HEK293 (cell line): ENCODE measurements at regions not wholly inside any gene's neighbourhood (a gene's known extent, or its start where the extent isn't known, plus 50 kb on each side); places are given as distances from the start of the nearest gene placed in this dataset.

ENCODE experiments used
- CTCF ChIA-PET: fragments of 350-600 bp; formaldehyde crosslinking; extraction: SDS; loops from one replicate; lab custom pipeline; 2021; ENCODE audit warnings: antibody characterized with exemption; lab: Yijun Ruan, JAX
- POLR2A ChIA-PET: fragments of 300-600 bp; formaldehyde crosslinking; extraction: SDS; loops from one replicate; lab custom pipeline; 2020; ENCODE audit warnings: antibody characterized with exemption, inconsistent platforms; lab: Yijun Ruan, JAX
- H3K27ac ChIP-seq: fragments of 200-500 bp; sonication (Bioruptor generic); 2 replicates; pipeline ENCODE4 v1.5.1; 2014; ENCODE audit warnings: low read depth, low read length, control low read depth, inconsistent platforms; ENCODE audit errors: extremely low read depth
- H3K36me3 ChIP-seq, 2 experiments: fragments of 200-500 bp in 1 of 2; sonication (Bioruptor generic) in 1 of 2; 1 replicate in 1 of 2; 2 replicates in 1 of 2; pipeline ENCODE4 v1.5.1; 2014 to 2017; ENCODE audit warnings: inconsistent platforms in 2 of 2, low read length in 2 of 2; ENCODE audit not compliant: control insufficient read depth in 2 of 2, insufficient read depth in 1 of 2
- H3K4me1 ChIP-seq: fragments of 200-500 bp; sonication (Bioruptor generic); 2 replicates; pipeline ENCODE4 v1.5.1; 2014; ENCODE audit warnings: mild to moderate bottlenecking, low read length, inconsistent platforms; ENCODE audit not compliant: control insufficient read depth, insufficient read depth
- H3K4me3 ChIP-seq: 2 replicates; pipeline ENCODE4 v1.5.1; 2011; ENCODE audit warnings: low read depth, mild to moderate bottlenecking, control low read depth, low read length, moderate library complexity
- H3K9me3 ChIP-seq: fragments of 200-500 bp; sonication (Bioruptor generic); 2 replicates; pipeline ENCODE4 v1.5.1; 2014; ENCODE audit warnings: low read depth, low read length, inconsistent platforms; ENCODE audit not compliant: control insufficient read depth, insufficient read depth
- HOXA7 ChIP-seq: sonication (generic); formaldehyde crosslinking; IDR thresholded peaks from 2 replicates; pipeline ENCODE4 v1.8.1; 2022; ENCODE audit warnings: missing genetic modification reagents, borderline replicate concordance
- HOXD13 ChIP-seq: sonication (generic); formaldehyde crosslinking; IDR thresholded peaks from 2 replicates; pipeline ENCODE4 v1.8.0; 2022; ENCODE audit warnings: missing genetic modification reagents, borderline replicate concordance
- MZF1 ChIP-seq: fragments of 450-650 bp; formaldehyde crosslinking; IDR thresholded peaks from 2 replicates; pipeline ENCODE4 v1.5.1; 2017; ENCODE audit warnings: missing biosample characterization, missing genetic modification characterization, borderline replicate concordance
- OSR2 ChIP-seq: fragments of 450-650 bp; formaldehyde crosslinking; IDR thresholded peaks from 2 replicates; pipeline ENCODE4 v1.5.1; 2016; ENCODE audit warnings: missing biosample characterization, missing genetic modification characterization
- SP7 ChIP-seq: fragments of 450-650 bp; formaldehyde crosslinking; IDR thresholded peaks from 2 replicates; pipeline ENCODE4 v1.5.1; 2016; ENCODE audit warnings: missing biosample characterization, missing genetic modification characterization
- WT1 ChIP-seq: fragments of 450-650 bp; formaldehyde crosslinking; IDR thresholded peaks from 2 replicates; pipeline ENCODE4 v1.5.1; 2016; ENCODE audit warnings: missing biosample characterization, missing genetic modification characterization
- ZFP41 ChIP-seq: fragments of 450-650 bp; formaldehyde crosslinking; IDR thresholded peaks from 2 replicates; pipeline ENCODE4 v1.5.1; 2016; ENCODE audit warnings: missing biosample characterization, missing genetic modification characterization, borderline replicate concordance
- ZNF132 ChIP-seq: fragments of 450-650 bp; formaldehyde crosslinking; IDR thresholded peaks from 2 replicates; pipeline ENCODE4 v1.5.1; 2017; ENCODE audit warnings: missing biosample characterization, missing genetic modification characterization, borderline replicate concordance
- ZNF223 ChIP-seq: fragments of 450-650 bp; formaldehyde crosslinking; IDR thresholded peaks from 2 replicates; pipeline ENCODE4 v1.5.1; 2016; ENCODE audit warnings: missing biosample characterization, missing genetic modification characterization
- ZNF350 ChIP-seq: fragments of 450-650 bp; formaldehyde crosslinking; IDR thresholded peaks from 2 replicates; pipeline ENCODE4 v1.5.0; 2017; ENCODE audit warnings: missing biosample characterization, mild to moderate bottlenecking, missing genetic modification characterization
- ZNF354C ChIP-seq: fragments of 450-650 bp; formaldehyde crosslinking; IDR thresholded peaks from 2 replicates; pipeline ENCODE4 v1.5.1; 2016; ENCODE audit warnings: missing biosample characterization, missing genetic modification characterization, low read depth, borderline replicate concordance
- ZNF501 ChIP-seq: fragments of 450-650 bp; formaldehyde crosslinking; IDR thresholded peaks from 2 replicates; pipeline ENCODE4 v1.5.1; 2016; ENCODE audit warnings: missing biosample characterization, missing genetic modification characterization
- ZNF510 ChIP-seq: fragments of 450-650 bp; formaldehyde crosslinking; IDR thresholded peaks from 2 replicates; pipeline ENCODE4 v1.5.1; 2018; ENCODE audit warnings: mild to moderate bottlenecking, missing genetic modification characterization, missing biosample characterization; ENCODE audit not compliant: insufficient replicate concordance
- ZNF521 ChIP-seq: fragments of 450-650 bp; formaldehyde crosslinking; IDR thresholded peaks from 2 replicates; pipeline ENCODE4 v1.5.1; 2017; ENCODE audit warnings: missing biosample characterization, mild to moderate bottlenecking, missing genetic modification characterization
- ZNF544 ChIP-seq: fragments of 450-650 bp; formaldehyde crosslinking; IDR thresholded peaks from 2 replicates; pipeline ENCODE4 v1.5.0; 2017; ENCODE audit warnings: missing biosample characterization, missing genetic modification characterization
- ZNF548 ChIP-seq: fragments of 450-650 bp; formaldehyde crosslinking; IDR thresholded peaks from 2 replicates; pipeline ENCODE4 v1.5.1; 2016; ENCODE audit warnings: missing biosample characterization, missing genetic modification characterization
- ZNF549 ChIP-seq: fragments of 450-650 bp; IDR thresholded peaks from 2 replicates; pipeline ENCODE4 v1.5.1; 2018; ENCODE audit warnings: missing biosample characterization, missing genetic modification characterization, mild to moderate bottlenecking, inconsistent platforms, moderate library complexity
- ZNF555 ChIP-seq: fragments of 450-650 bp; formaldehyde crosslinking; conservative IDR thresholded peaks from 2 replicates; pipeline ENCODE4 v1.5.1; 2017; ENCODE audit warnings: missing biosample characterization, mild to moderate bottlenecking, missing genetic modification characterization, inconsistent platforms
- ZNF621 ChIP-seq: fragments of 450-650 bp; formaldehyde crosslinking; IDR thresholded peaks from 2 replicates; pipeline ENCODE4 v1.5.1; 2017; ENCODE audit warnings: missing biosample characterization, missing genetic modification characterization
- ZNF624 ChIP-seq: fragments of 450-650 bp; formaldehyde crosslinking; IDR thresholded peaks from 2 replicates; pipeline ENCODE4 v1.5.1; 2017; ENCODE audit warnings: missing biosample characterization, missing genetic modification characterization
- ZNF658 ChIP-seq: fragments of 450-650 bp; formaldehyde crosslinking; IDR thresholded peaks from 2 replicates; pipeline ENCODE4; 2016; ENCODE audit warnings: missing biosample characterization, missing genetic modification characterization
- ZNF776 ChIP-seq: fragments of 450-650 bp; formaldehyde crosslinking; IDR thresholded peaks from 2 replicates; pipeline ENCODE4 v1.5.0; 2017; ENCODE audit warnings: missing biosample characterization, missing genetic modification characterization, borderline replicate concordance
- ZNF830 ChIP-seq: fragments of 450-650 bp; IDR thresholded peaks from 2 replicates; pipeline ENCODE4 v1.5.0; 2018; ENCODE audit warnings: missing biosample characterization, missing genetic modification characterization, low read depth, mild to moderate bottlenecking, moderate library complexity
- TF ChIP-seq, protein P1 (sequence below): fragments of 450-650 bp; formaldehyde crosslinking; IDR thresholded peaks from 2 replicates; pipeline ENCODE4 v1.5.1; 2017; ENCODE audit warnings: missing biosample characterization, mild to moderate bottlenecking, missing genetic modification characterization, moderate library complexity
- TF ChIP-seq, protein P2 (sequence below): fragments of 450-650 bp; formaldehyde crosslinking; IDR thresholded peaks from 2 replicates; pipeline ENCODE4 v1.5.1; 2016; ENCODE audit warnings: missing biosample characterization, missing genetic modification characterization
- TF ChIP-seq, protein P3 (sequence below): fragments of 450-650 bp; formaldehyde crosslinking; IDR thresholded peaks from 2 replicates; pipeline ENCODE4 v1.5.1; 2016; ENCODE audit warnings: missing biosample characterization, missing genetic modification characterization
- TF ChIP-seq, protein P4 (sequence below): fragments of 450-650 bp; formaldehyde crosslinking; IDR thresholded peaks from 2 replicates; pipeline ENCODE4 v1.5.0; 2017; ENCODE audit warnings: missing biosample characterization, missing genetic modification characterization, borderline replicate concordance
- TF ChIP-seq, protein P5 (sequence below): fragments of 450-650 bp; formaldehyde crosslinking; IDR thresholded peaks from 2 replicates; pipeline ENCODE4 v1.5.1; 2017; ENCODE audit warnings: missing biosample characterization, missing genetic modification characterization

DNA sequence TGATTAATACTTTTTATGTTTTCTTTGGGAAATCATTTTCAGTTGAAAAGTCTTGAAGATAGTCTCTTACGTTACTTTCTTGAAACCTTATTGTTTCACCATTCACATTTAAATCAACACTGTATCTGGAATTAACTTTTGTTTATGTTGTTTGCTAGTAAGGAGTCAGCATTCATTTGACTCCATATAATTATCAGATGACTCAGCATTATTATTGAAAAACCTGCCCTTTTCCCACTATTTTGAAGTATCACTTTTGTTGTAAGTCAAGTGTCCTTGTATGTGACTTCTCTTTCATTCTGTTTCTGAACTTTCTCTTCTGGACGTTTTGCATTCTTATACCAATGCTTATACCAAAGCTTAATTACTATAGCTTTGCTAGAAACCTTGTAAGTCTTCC lies 186.1 kb upstream of the KLF12 start:
- CTCF ChIA-PET = no interaction called here

DNA sequence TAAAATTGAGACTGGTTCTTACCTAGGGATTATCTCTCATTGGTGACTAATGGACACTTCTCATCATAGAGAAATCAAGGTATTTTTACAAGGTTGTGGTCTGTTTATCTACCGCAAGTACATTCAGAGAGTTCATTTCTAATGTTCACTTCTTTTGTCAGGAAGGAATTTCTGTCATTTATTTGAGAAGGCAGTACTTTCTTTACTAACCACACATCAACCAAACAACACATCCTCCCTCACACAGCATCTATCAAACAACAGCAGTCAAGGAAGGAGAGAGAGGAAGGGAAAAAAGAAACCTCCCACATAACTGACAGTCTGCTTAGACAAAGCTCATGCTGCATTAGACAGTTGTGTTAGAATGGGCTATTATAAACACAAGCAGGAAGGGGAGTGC lies 182.3 kb upstream of the KLF12 start:
- no peak overlapping the region for H3K4me3 ChIP-seq
- H3K27ac ChIP-seq = no peak overlapping the region
- ChIA-PET POLR2A (interaction anchor here (1.1 kb wide), 1 partner anchor 9 kb away, joined by 8 read pairs; no protein-coding TSS in a partner anchor), CTCF (interaction anchor here (0.6 to 2.0 kb wide), 5 partner anchors 8 to 1428 kb away, joined by 3 to 5 read pairs (median 3); no protein-coding TSS in a partner anchor)
- no peaks in the 10 kb centered on the region for H3K9me3 ChIP-seq
- H3K36me3 ChIP-seq = no peaks in the 10 kb centered on the region
- no peaks in the 10 kb centered on the region for H3K4me1 ChIP-seq
- TF ChIP-seq ZNF510 (no peak), ZNF624 (tag by site-specific recombination) (no peak), WT1 (tag by site-specific recombination) (peak; percentile 52; the same call in 1 of the 2 replicates), ZNF549 (no peak), ZNF555 (tag by site-specific recombination) (no peak), HOXA7 (CRISPR knock-in tag) (no peak), SP7 (0 out of 2 replicates have a peak, but pooled peaks have one; percentile 17), ZNF354C (tag by site-specific recombination) (no peak), ZNF830 (tag by site-specific recombination) (no peak), ZNF350 (tag by site-specific recombination) (no peak), OSR2 (tag by site-specific recombination) (0 out of 2 replicates have a peak, but pooled peaks have one; percentile 30), ZFP41 (no peak), HOXD13 (peak; percentile 41; the same call in 1 of the 2 replicates)
- TF ChIP-seq, protein P1, sequence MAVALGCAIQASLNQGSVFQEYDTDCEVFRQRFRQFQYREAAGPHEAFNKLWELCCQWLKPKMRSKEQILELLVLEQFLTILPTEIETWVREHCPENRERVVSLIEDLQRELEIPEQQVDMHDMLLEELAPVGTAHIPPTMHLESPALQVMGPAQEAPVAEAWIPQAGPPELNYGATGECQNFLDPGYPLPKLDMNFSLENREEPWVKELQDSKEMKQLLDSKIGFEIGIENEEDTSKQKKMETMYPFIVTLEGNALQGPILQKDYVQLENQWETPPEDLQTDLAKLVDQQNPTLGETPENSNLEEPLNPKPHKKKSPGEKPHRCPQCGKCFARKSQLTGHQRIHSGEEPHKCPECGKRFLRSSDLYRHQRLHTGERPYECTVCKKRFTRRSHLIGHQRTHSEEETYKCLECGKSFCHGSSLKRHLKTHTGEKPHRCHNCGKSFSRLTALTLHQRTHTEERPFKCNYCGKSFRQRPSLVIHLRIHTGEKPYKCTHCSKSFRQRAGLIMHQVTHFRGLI (tag by site-specific recombination) = no peak
- TF ChIP-seq, protein P2, sequence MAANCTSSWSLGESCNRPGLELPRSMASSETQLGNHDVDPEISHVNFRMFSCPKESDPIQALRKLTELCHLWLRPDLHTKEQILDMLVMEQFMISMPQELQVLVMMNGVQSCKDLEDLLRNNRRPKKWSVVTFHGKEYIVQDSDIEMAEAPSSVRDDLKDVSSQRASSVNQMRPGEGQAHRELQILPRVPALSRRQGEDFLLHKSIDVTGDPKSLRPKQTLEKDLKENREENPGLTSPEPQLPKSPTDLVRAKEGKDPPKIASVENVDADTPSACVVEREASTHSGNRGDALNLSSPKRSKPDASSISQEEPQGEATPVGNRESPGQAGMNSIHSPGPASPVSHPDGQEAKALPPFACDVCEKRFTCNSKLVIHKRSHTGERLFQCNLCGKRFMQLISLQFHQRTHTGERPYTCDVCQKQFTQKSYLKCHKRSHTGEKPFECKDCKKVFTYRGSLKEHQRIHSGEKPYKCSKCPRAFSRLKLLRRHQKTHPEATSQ (tag by site-specific recombination) = no peak

More for the DNA sequence above, 186.1 kb upstream of the KLF12 start:
- no peak overlapping the region for H3K27ac ChIP-seq
- no peaks in the 10 kb centered on the region for H3K36me3 ChIP-seq
- H3K4me3 ChIP-seq = no peak overlapping the region
- POLR2A ChIA-PET = no interaction called here
- TF ChIP-seq ZNF549 (no peak), ZNF548 (tag by site-specific recombination) (no peak), ZNF621 (no peak), ZNF544 (tag by site-specific recombination) (no peak), ZNF658 (tag by site-specific recombination) (no peak), ZNF501 (tag by site-specific recombination) (no peak), ZNF521 (tag by site-specific recombination) (no peak), MZF1 (tag by site-specific recombination) (no peak), ZNF354C (tag by site-specific recombination) (no peak), ZNF776 (tag by site-specific recombination) (no peak), ZNF132 (tag by site-specific recombination) (no peak), ZFP41 (no peak), ZNF223 (tag by site-specific recombination) (no peak)
- TF ChIP-seq, protein P3, sequence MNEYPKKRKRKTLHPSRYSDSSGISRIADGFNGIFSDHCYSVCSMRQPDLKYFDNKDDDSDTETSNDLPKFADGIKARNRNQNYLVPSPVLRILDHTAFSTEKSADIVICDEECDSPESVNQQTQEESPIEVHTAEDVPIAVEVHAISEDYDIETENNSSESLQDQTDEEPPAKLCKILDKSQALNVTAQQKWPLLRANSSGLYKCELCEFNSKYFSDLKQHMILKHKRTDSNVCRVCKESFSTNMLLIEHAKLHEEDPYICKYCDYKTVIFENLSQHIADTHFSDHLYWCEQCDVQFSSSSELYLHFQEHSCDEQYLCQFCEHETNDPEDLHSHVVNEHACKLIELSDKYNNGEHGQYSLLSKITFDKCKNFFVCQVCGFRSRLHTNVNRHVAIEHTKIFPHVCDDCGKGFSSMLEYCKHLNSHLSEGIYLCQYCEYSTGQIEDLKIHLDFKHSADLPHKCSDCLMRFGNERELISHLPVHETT (tag by site-specific recombination) = no peak
- TF ChIP-seq, protein P4, sequence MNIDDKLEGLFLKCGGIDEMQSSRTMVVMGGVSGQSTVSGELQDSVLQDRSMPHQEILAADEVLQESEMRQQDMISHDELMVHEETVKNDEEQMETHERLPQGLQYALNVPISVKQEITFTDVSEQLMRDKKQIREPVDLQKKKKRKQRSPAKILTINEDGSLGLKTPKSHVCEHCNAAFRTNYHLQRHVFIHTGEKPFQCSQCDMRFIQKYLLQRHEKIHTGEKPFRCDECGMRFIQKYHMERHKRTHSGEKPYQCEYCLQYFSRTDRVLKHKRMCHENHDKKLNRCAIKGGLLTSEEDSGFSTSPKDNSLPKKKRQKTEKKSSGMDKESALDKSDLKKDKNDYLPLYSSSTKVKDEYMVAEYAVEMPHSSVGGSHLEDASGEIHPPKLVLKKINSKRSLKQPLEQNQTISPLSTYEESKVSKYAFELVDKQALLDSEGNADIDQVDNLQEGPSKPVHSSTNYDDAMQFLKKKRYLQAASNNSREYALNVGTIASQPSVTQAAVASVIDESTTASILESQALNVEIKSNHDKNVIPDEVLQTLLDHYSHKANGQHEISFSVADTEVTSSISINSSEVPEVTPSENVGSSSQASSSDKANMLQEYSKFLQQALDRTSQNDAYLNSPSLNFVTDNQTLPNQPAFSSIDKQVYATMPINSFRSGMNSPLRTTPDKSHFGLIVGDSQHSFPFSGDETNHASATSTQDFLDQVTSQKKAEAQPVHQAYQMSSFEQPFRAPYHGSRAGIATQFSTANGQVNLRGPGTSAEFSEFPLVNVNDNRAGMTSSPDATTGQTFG (tag by site-specific recombination) = no peak
- TF ChIP-seq, protein P5, sequence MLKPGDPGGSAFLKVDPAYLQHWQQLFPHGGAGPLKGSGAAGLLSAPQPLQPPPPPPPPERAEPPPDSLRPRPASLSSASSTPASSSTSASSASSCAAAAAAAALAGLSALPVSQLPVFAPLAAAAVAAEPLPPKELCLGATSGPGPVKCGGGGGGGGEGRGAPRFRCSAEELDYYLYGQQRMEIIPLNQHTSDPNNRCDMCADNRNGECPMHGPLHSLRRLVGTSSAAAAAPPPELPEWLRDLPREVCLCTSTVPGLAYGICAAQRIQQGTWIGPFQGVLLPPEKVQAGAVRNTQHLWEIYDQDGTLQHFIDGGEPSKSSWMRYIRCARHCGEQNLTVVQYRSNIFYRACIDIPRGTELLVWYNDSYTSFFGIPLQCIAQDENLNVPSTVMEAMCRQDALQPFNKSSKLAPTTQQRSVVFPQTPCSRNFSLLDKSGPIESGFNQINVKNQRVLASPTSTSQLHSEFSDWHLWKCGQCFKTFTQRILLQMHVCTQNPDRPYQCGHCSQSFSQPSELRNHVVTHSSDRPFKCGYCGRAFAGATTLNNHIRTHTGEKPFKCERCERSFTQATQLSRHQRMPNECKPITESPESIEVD (tag by site-specific recombination) = no peak
- TF ChIP-seq, all 188 proteins: peak for 0
- Histone ChIP-seq H3K4me1 (no peaks in the 10 kb centered on the region), H3K9me3 (no peaks in the 10 kb centered on the region)
